ENCODE measurements at regions not wholly inside any gene's neighbourhood (a gene's known extent, or its start where the extent isn't known, plus 50 kb on each side); places are given as distances from the start of the nearest gene placed in this dataset.

DNA sequence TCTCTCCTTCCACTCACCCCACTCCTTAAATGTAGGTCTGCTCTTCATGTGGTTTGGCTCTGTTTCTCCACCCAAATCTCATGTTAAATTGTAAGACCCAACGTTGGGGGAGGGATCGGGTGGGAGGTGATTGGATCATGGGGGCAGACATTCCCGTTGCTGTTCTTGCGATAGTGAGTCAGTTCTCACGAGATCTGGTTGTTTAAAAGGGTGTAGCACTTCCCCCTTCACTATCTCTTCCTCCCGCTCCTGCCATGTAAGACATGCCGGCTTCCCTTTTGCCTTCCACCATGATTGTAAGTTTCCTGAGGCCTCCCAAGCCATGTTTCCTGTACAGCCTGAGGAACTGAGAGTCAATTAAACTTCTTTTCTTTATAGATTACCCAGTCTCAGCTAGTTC lies 1044.5 kb upstream of the POU3F3 start:
- Histone ChIP-seq H3K36me3 (ENCODE audit: control insufficient read depth in 2 of 2, insufficient read depth in 2 of 2, low read length in 2 of 2) (no peaks in the 10 kb centered on the region), H3K4me3 (ENCODE audit: low read length in 2 of 2) (no peak overlapping the region), H3K9ac (ENCODE audit: low read length in 2 of 2) (no peak overlapping the region), H3K27me3 (ENCODE audit: control insufficient read depth in 1 of 2, insufficient read depth in 2 of 2, low read length in 2 of 2) (peaks cover 0 to 2% of the 10 kb centered on the region in 2 donors), H3K9me3 (ENCODE audit: control insufficient read depth in 2 of 2, low read length in 2 of 2) (no peaks in the 10 kb centered on the region), H3K27ac (ENCODE audit: low read length) (no peak overlapping the region), H3K4me1 (ENCODE audit: control insufficient read depth, insufficient read depth, low read length) (no peaks in the 10 kb centered on the region)

DNA sequence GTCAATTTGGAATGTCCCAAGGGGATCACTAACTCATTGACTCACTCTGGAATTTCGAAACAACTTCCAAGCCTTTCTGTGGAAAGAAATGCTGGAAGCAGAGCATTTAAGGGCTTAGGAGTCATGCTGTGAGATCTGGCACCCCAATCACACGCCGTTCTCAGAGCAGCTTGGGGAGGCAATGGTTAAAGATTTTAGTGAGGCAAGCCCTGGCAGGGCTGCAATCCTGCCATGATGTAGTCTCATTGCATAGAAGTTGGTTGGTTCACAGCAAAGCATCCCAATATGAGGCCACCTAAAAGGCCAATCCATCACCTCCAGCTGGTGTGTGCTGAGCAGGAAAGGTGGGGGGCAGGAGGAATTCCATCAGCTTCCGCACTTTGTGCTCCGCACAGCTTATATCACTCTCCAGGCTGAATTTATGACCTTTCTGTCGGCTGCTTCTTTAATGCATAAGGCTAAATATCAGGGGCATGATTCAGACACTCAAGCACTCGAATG lies 1043.9 kb upstream of the POU3F3 start:
- no peak overlapping the region for H3K27ac ChIP-seq (ENCODE audit: low read length)
- H3K4me3 ChIP-seq (ENCODE audit: low read length in 2 of 2): no peak overlapping the region
- H3K9ac ChIP-seq (ENCODE audit: low read length in 2 of 2): no peak overlapping the region
- H3K9me3 ChIP-seq (ENCODE audit: control insufficient read depth in 2 of 2, low read length in 2 of 2): no peaks in the 10 kb centered on the region
- peaks cover 0 to 2% of the 10 kb centered on the region in 2 donors for H3K27me3 ChIP-seq (ENCODE audit: control insufficient read depth in 1 of 2, insufficient read depth in 2 of 2, low read length in 2 of 2)
- H3K4me1 ChIP-seq (ENCODE audit: control insufficient read depth, insufficient read depth, low read length): no peaks in the 10 kb centered on the region
- no peaks in the 10 kb centered on the region for H3K36me3 ChIP-seq (ENCODE audit: control insufficient read depth in 2 of 2, insufficient read depth in 2 of 2, low read length in 2 of 2)

- Histone ChIP-seq H3K27ac (ENCODE audit: low read length) (no peak overlapping the region), H3K9me3 (ENCODE audit: control insufficient read depth in 2 of 2, low read length in 2 of 2) (no peaks in the 10 kb centered on the region), H3K4me1 (ENCODE audit: control insufficient read depth, insufficient read depth, low read length) (no peaks in the 10 kb centered on the region), H3K36me3 (ENCODE audit: control insufficient read depth in 2 of 2, insufficient read depth in 2 of 2, low read length in 2 of 2) (no peaks in the 10 kb centered on the region), H3K27me3 (ENCODE audit: control insufficient read depth in 1 of 2, insufficient read depth in 2 of 2, low read length in 2 of 2) (peaks cover 0 to 2% of the 10 kb centered on the region in 2 donors), H3K4me3 (ENCODE audit: low read length in 2 of 2) (no peak overlapping the region), H3K9ac (ENCODE audit: low read length in 2 of 2) (no peak overlapping the region)
Measured at GRCh38 chr2:103810875-103811274, 1043.0 kb upstream of the POU3F3 start.

- no peak overlapping the region for H3K4me3 ChIP-seq (ENCODE audit: low read length in 2 of 2)
- no peaks in the 10 kb centered on the region for H3K9me3 ChIP-seq (ENCODE audit: control insufficient read depth in 2 of 2, low read length in 2 of 2)
- H3K36me3 ChIP-seq (ENCODE audit: control insufficient read depth in 2 of 2, insufficient read depth in 2 of 2, low read length in 2 of 2): no peaks in the 10 kb centered on the region
- no peak overlapping the region for H3K27ac ChIP-seq (ENCODE audit: low read length)
- H3K27me3 ChIP-seq (ENCODE audit: control insufficient read depth in 1 of 2, insufficient read depth in 2 of 2, low read length in 2 of 2): no peaks in the 10 kb centered on the region
- no peak overlapping the region for H3K9ac ChIP-seq (ENCODE audit: low read length in 2 of 2)
- no peaks in the 10 kb centered on the region for H3K4me1 ChIP-seq (ENCODE audit: control insufficient read depth, insufficient read depth, low read length)
Measured at GRCh38 chr2:103814016-103814415, 1039.9 kb upstream of the POU3F3 start.

- H3K9me3 ChIP-seq (ENCODE audit: control insufficient read depth in 2 of 2, low read length in 2 of 2): no peaks in the 10 kb centered on the region
- H3K27me3 ChIP-seq (ENCODE audit: control insufficient read depth in 1 of 2, insufficient read depth in 2 of 2, low read length in 2 of 2): no peaks in the 10 kb centered on the region
- H3K4me3 ChIP-seq (ENCODE audit: low read length in 2 of 2): no peak overlapping the region
- H3K27ac ChIP-seq (ENCODE audit: low read length): no peak overlapping the region
- no peaks in the 10 kb centered on the region for H3K4me1 ChIP-seq (ENCODE audit: control insufficient read depth, insufficient read depth, low read length)
- no peak overlapping the region for H3K9ac ChIP-seq (ENCODE audit: low read length in 2 of 2)
- no peaks in the 10 kb centered on the region for H3K36me3 ChIP-seq (ENCODE audit: control insufficient read depth in 2 of 2, insufficient read depth in 2 of 2, low read length in 2 of 2)
Measured at GRCh38 chr2:103815731-103816130, 1038.2 kb upstream of the POU3F3 start.

DNA sequence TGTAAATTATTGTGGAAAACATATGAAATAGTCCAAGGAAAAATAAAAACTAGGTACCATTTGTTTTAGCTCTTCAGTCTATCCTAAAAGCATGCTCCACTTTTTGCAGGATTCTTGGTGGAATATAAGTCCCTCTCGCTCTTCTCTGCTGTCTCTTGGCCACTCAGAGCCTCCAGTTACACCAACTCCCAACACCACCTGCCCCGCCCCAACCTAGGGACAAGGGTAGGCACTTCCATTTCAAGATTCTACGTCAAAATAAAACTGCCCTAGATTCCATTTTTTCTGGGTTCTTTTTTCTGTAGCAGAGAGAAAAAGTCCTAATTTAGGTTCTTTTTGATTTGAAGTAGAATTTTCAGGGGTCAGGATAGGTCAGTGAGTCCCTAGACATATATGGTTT lies 1036.2 kb upstream of the POU3F3 start:
- no peak overlapping the region for H3K4me3 ChIP-seq (ENCODE audit: low read length in 2 of 2)
- no peak overlapping the region for H3K9ac ChIP-seq (ENCODE audit: low read length in 2 of 2)
- no peaks in the 10 kb centered on the region for H3K4me1 ChIP-seq (ENCODE audit: control insufficient read depth, insufficient read depth, low read length)
- no peaks in the 10 kb centered on the region for H3K9me3 ChIP-seq (ENCODE audit: control insufficient read depth in 2 of 2, low read length in 2 of 2)
- no peaks in the 10 kb centered on the region for H3K36me3 ChIP-seq (ENCODE audit: control insufficient read depth in 2 of 2, insufficient read depth in 2 of 2, low read length in 2 of 2)
- H3K27me3 ChIP-seq (ENCODE audit: control insufficient read depth in 1 of 2, insufficient read depth in 2 of 2, low read length in 2 of 2): no peaks in the 10 kb centered on the region
- no peak overlapping the region for H3K27ac ChIP-seq (ENCODE audit: low read length)

DNA sequence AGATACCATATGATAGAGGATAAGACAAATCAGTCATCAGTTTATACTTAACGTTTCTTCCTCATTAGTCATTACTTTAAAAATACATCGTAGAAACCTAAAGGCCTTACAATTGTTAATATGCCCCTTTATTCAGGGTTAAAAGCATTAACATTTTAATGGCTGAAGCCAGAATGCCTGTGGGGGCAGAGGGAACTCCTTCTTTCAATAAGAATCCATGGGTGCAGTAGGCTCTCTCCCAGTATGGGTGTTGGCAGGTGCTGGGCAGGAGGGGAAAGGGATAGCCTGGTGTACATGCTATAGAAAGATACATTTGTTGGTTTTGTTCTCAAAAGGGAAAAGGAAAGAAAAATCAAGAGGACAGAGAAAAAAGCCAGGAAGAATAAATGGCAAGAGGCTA lies 1035.7 kb upstream of the POU3F3 start:
- Histone ChIP-seq H3K27me3 (ENCODE audit: control insufficient read depth in 1 of 2, insufficient read depth in 2 of 2, low read length in 2 of 2) (no peaks in the 10 kb centered on the region), H3K27ac (ENCODE audit: low read length) (no peak overlapping the region), H3K4me3 (ENCODE audit: low read length in 2 of 2) (no peak overlapping the region), H3K4me1 (ENCODE audit: control insufficient read depth, insufficient read depth, low read length) (no peaks in the 10 kb centered on the region), H3K9me3 (ENCODE audit: control insufficient read depth in 2 of 2, low read length in 2 of 2) (no peaks in the 10 kb centered on the region), H3K36me3 (ENCODE audit: control insufficient read depth in 2 of 2, insufficient read depth in 2 of 2, low read length in 2 of 2) (no peaks in the 10 kb centered on the region), H3K9ac (ENCODE audit: low read length in 2 of 2) (no peak overlapping the region)

- Histone ChIP-seq H3K36me3 (ENCODE audit: control insufficient read depth in 2 of 2, insufficient read depth in 2 of 2, low read length in 2 of 2) (no peaks in the 10 kb centered on the region), H3K9me3 (ENCODE audit: control insufficient read depth in 2 of 2, low read length in 2 of 2) (no peaks in the 10 kb centered on the region), H3K4me3 (ENCODE audit: low read length in 2 of 2) (no peak overlapping the region), H3K27ac (ENCODE audit: low read length) (no peak overlapping the region), H3K4me1 (ENCODE audit: control insufficient read depth, insufficient read depth, low read length) (no peaks in the 10 kb centered on the region), H3K27me3 (ENCODE audit: control insufficient read depth in 1 of 2, insufficient read depth in 2 of 2, low read length in 2 of 2) (no peaks in the 10 kb centered on the region), H3K9ac (ENCODE audit: low read length in 2 of 2) (no peak overlapping the region)
Measured at GRCh38 chr2:103819599-103819998, 1034.3 kb upstream of the POU3F3 start.

- no peaks in the 10 kb centered on the region for H3K4me1 ChIP-seq (ENCODE audit: control insufficient read depth, insufficient read depth, low read length)
Measured at GRCh38 chr2:103823847-103824246, 1030.1 kb upstream of the POU3F3 start.

GRCh38 chr2:103847276-103847675 lies 1006.6 kb upstream of the POU3F3 start:
- no peak overlapping the region for H3K9ac ChIP-seq (ENCODE audit: low read length in 2 of 2)
- peaks cover 0 to 4% of the 10 kb centered on the region in 2 donors for H3K9me3 ChIP-seq (ENCODE audit: control insufficient read depth in 2 of 2, low read length in 2 of 2)
- no peaks in the 10 kb centered on the region for H3K4me1 ChIP-seq (ENCODE audit: control insufficient read depth, insufficient read depth, low read length)
- no peak overlapping the region for H3K27ac ChIP-seq (ENCODE audit: low read length)
- no peak overlapping the region for H3K4me3 ChIP-seq (ENCODE audit: low read length in 2 of 2)
- H3K36me3 ChIP-seq (ENCODE audit: control insufficient read depth in 2 of 2, insufficient read depth in 2 of 2, low read length in 2 of 2): no peaks in the 10 kb centered on the region
- no peaks in the 10 kb centered on the region for H3K27me3 ChIP-seq (ENCODE audit: control insufficient read depth in 1 of 2, insufficient read depth in 2 of 2, low read length in 2 of 2)

More at GRCh38 chr2:103823847-103824246, 1030.1 kb upstream of the POU3F3 start:
- Histone ChIP-seq H3K27ac (ENCODE audit: low read length) (no peak overlapping the region), H3K4me3 (ENCODE audit: low read length in 2 of 2) (no peak overlapping the region), H3K9me3 (ENCODE audit: control insufficient read depth in 2 of 2, low read length in 2 of 2) (no peaks in the 10 kb centered on the region), H3K27me3 (ENCODE audit: control insufficient read depth in 1 of 2, insufficient read depth in 2 of 2, low read length in 2 of 2) (no peaks in the 10 kb centered on the region), H3K9ac (ENCODE audit: low read length in 2 of 2) (no peak overlapping the region), H3K36me3 (ENCODE audit: control insufficient read depth in 2 of 2, insufficient read depth in 2 of 2, low read length in 2 of 2) (no peaks in the 10 kb centered on the region)

- Histone ChIP-seq H3K4me1 (ENCODE audit: control insufficient read depth, insufficient read depth, low read length) (no peaks in the 10 kb centered on the region), H3K9me3 (ENCODE audit: control insufficient read depth in 2 of 2, low read length in 2 of 2) (no peaks in the 10 kb centered on the region), H3K9ac (ENCODE audit: low read length in 2 of 2) (no peak overlapping the region), H3K27ac (ENCODE audit: low read length) (no peak overlapping the region), H3K36me3 (ENCODE audit: control insufficient read depth in 2 of 2, insufficient read depth in 2 of 2, low read length in 2 of 2) (no peaks in the 10 kb centered on the region), H3K27me3 (ENCODE audit: control insufficient read depth in 1 of 2, insufficient read depth in 2 of 2, low read length in 2 of 2) (no peaks in the 10 kb centered on the region), H3K4me3 (ENCODE audit: low read length in 2 of 2) (no peak overlapping the region)
Measured at GRCh38 chr2:103859238-103859637, 994.7 kb upstream of the POU3F3 start.
